Right lobe of liver (tissue), 6 donors: ENCODE measurements at regions not wholly inside any gene's neighbourhood (a gene's known extent, or its start where the extent isn't known, plus 50 kb on each side); places are given as distances from the start of the nearest gene placed in this dataset.

Source experiments
- ATAC-seq, 4 donors: fragments of 200-7000 bp; cut with Tn5 transposase; one replicate each; pipeline ENCODE4 v1.9.1; 2020; ENCODE audit warnings: mild to moderate bottlenecking in 4 of 4, moderate library complexity in 4 of 4
- DNase-seq, 3 donors: peaks; one replicate each; pipeline ENCODE4 v3.0.0-alpha.2; 2020
- H3K27ac ChIP-seq, 3 donors: fragments of 200-600 bp; one replicate each; pipeline ENCODE4 v1.8.0; 2022
- H3K27me3 ChIP-seq, 2 donors: fragments of 200-600 bp; one replicate each; pipeline ENCODE4 v1.8.0; 2022
- H3K36me3 ChIP-seq, 4 donors: fragments of 200-600 bp; sonication (generic) in 1 of 4; one replicate each; pipeline versions ENCODE4 v1.5.1 to v1.8.0; 2017 to 2022; ENCODE audit warnings: control low read depth in 1 of 4
- H3K4me1 ChIP-seq, 4 donors: fragments of 200-600 bp; sonication (generic) in 1 of 4; one replicate each; pipeline versions ENCODE4 v1.5.1 to v1.8.0; 2017 to 2022; ENCODE audit warnings: control low read depth in 1 of 4
- H3K4me3 ChIP-seq, 3 donors: fragments of 200-600 bp; one replicate each; pipeline ENCODE4 v1.8.0; 2022
- H3K9me3 ChIP-seq, 4 donors: fragments of 200-600 bp; sonication (generic) in 1 of 4; one replicate each; pipeline versions ENCODE4 v1.5.1 to v1.8.0; 2017 to 2022; ENCODE audit warnings: control low read depth in 1 of 4
- CTCF ChIP-seq, 4 donors: fragments of 200-600 bp in 3 of 4; fragments of 450-650 bp in 1 of 4; IDR thresholded peaks; one replicate each; pipeline versions ENCODE4 v1.5.1 to v1.8.0; 2016 to 2022; ENCODE audit warnings: antibody characterized with exemption in 4 of 4, mild to moderate bottlenecking in 2 of 4
- POLR2A ChIP-seq: fragments of 450-650 bp; IDR thresholded peaks from one replicate; pipeline ENCODE4 v1.6.1; 2017; ENCODE audit warnings: antibody characterized with exemption, mild to moderate bottlenecking
- WGBS: methylation state at CpG from one replicate; pipeline ENCODE4 v1.1.6; 2018; ENCODE audit warnings: low coverage, low lambda C conversion rate; ENCODE audit not compliant: insufficient coverage; ENCODE audit errors: missing lambda C conversion rate; 5-methylcytosine and 5-hydroxymethylcytosine counted together
- intact Hi-C, 2 donors: fragments of 100-400 bp; cut with DNase I; formaldehyde crosslinking; loops; one replicate each; pipeline versions ENCODE4 v1.11.2 to v1.14.1; 2022
- donor health status: DM: no; HTN: yes; CAD: no.
- donor health status: DM: no; HTN: no; CAD: no.
- donor health status: DM: no; HTN: no; CAD: no.
- donor health status: DM: no; HTN: yes; CAD: no.
- donor health status: DM: no; HTN: yes; CAD: no.

GRCh38 chr7:149707448-149707886, 65.9 kb downstream of the ZNF467 start:
- no peak for TF ChIP-seq POLR2A
- no peak for TF ChIP-seq CTCF (IDR thresholded peaks at IDR 0.05)
- Histone ChIP-seq H3K4me1 (no peaks in the 10 kb centered on the region), H3K9me3 (peaks cover 0 to 7% (median 0%) of the 10 kb centered on the region in 4 donors), H3K36me3 (no peaks in the 10 kb centered on the region), H3K4me3 (no peak overlapping the region), H3K27me3 (no peaks in the 10 kb centered on the region), H3K27ac (no peak overlapping the region)
- DNase-seq: no peak
- ATAC-seq: no peak
- intact Hi-C loops: no loop called here
- 44% methylated on average over 1 of the region's 1 CpG for WGBS

- TF ChIP-seq POLR2A (no peak), CTCF (IDR thresholded peaks at IDR 0.05) (no peak)
- no peaks in the 10 kb centered on the region for H3K27me3 ChIP-seq
- no peak for DNase-seq
- no peaks in the 10 kb centered on the region for H3K4me1 ChIP-seq
- no peak for ATAC-seq
- peaks cover 0 to 7% (median 0%) of the 10 kb centered on the region in 4 donors for H3K9me3 ChIP-seq
- H3K4me3 ChIP-seq: no peak overlapping the region
- WGBS: 72% methylated on average over 3 of the region's 3 CpGs
- intact Hi-C loops: no loop called here
- H3K27ac ChIP-seq: no peak overlapping the region
- no peaks in the 10 kb centered on the region for H3K36me3 ChIP-seq
These were observed 67.0 kb downstream of the ZNF467 start for GRCh38 chr7:149706398-149706797.

- H3K4me3 ChIP-seq: no peak overlapping the region
- TF ChIP-seq CTCF (IDR thresholded peaks at IDR 0.05) (no peak), POLR2A (no peak)
These were observed 68.9 kb downstream of the ZNF467 start for GRCh38 chr7:149704507-149704906.

GRCh38 chr7:149703044-149703650, 70.2 kb downstream of the ZNF467 start:
- ATAC-seq: no peak
- TF ChIP-seq POLR2A (no peak), CTCF (IDR thresholded peaks at IDR 0.05) (no peak)
- H3K27me3 ChIP-seq: no peaks in the 10 kb centered on the region
- no peak for DNase-seq
- no peak overlapping the region for H3K27ac ChIP-seq
- H3K4me1 ChIP-seq: no peaks in the 10 kb centered on the region
- H3K4me3 ChIP-seq: no peak overlapping the region
- intact Hi-C loops: no loop called here
- no peaks in the 10 kb centered on the region for H3K9me3 ChIP-seq
- no peaks in the 10 kb centered on the region for H3K36me3 ChIP-seq
- WGBS: 54% methylated on average over 5 of the region's 7 CpGs

More at GRCh38 chr7:149704507-149704906, 68.9 kb downstream of the ZNF467 start:
- no peaks in the 10 kb centered on the region for H3K36me3 ChIP-seq
- no peak for ATAC-seq
- no peaks in the 10 kb centered on the region for H3K9me3 ChIP-seq
- no peak for DNase-seq
- no peaks in the 10 kb centered on the region for H3K27me3 ChIP-seq
- H3K4me1 ChIP-seq: no peaks in the 10 kb centered on the region
- H3K27ac ChIP-seq: no peak overlapping the region
- 69% methylated on average over 2 of the region's 2 CpGs for WGBS
- intact Hi-C loops: no loop called here
